Skeletal muscle satellite cell (primary cell): ENCODE measurements at regions not wholly inside any gene's neighbourhood (a gene's known extent, or its start where the extent isn't known, plus 50 kb on each side); places are given as distances from the start of the nearest gene placed in this dataset.

Source experiments
- H3K27me3 ChIP-seq: 2 replicates; pipeline ENCODE4 v1.7.0; 2013; ENCODE audit warnings: low read length; ENCODE audit not compliant: control insufficient read depth, insufficient read depth
- H3K36me3 ChIP-seq: 2 replicates; pipeline ENCODE4 v1.7.0; 2013; ENCODE audit warnings: mild to moderate bottlenecking, control low read depth, low read length; ENCODE audit not compliant: insufficient read depth
- H3K4me1 ChIP-seq: 2 replicates; pipeline ENCODE4 v1.7.0; 2013; ENCODE audit warnings: low read length; ENCODE audit not compliant: control insufficient read depth, insufficient read depth
- H3K4me2 ChIP-seq: 2 replicates; pipeline ENCODE4 v1.7.0; 2013; ENCODE audit warnings: mild to moderate bottlenecking, low read length
- H3K4me3 ChIP-seq: 2 replicates; pipeline ENCODE4 v1.7.0; 2013; ENCODE audit warnings: low read length
- H3K9ac ChIP-seq: 2 replicates; pipeline ENCODE4 v1.7.0; 2013; ENCODE audit warnings: mild to moderate bottlenecking, low read depth, low read length, moderate library complexity
- H3K9me3 ChIP-seq: replicated peaks from 2 replicates; pipeline ENCODE4 v1.7.0; 2013; ENCODE audit warnings: mild to moderate bottlenecking, control low read depth, low read length

- Histone ChIP-seq H3K27me3 (no peaks in the 10 kb centered on the region), H3K4me1 (no peaks in the 10 kb centered on the region), H3K9me3 (no peaks in the 10 kb centered on the region), H3K4me2 (no peak overlapping the region), H3K9ac (no peak overlapping the region), H3K36me3 (no peaks in the 10 kb centered on the region), H3K4me3 (no peak overlapping the region)
These were observed 195.8 kb upstream of the RBMS1 start for GRCh38 chr2:160689441-160689840.

GRCh38 chr2:160694221-160694620 is 200.6 kb upstream of the RBMS1 start:
- Histone ChIP-seq H3K27me3 (no peaks in the 10 kb centered on the region), H3K36me3 (no peaks in the 10 kb centered on the region), H3K4me1 (peaks cover 11% of the 10 kb centered on the region)

GRCh38 chr2:160694631-160695030 is 201.0 kb upstream of the RBMS1 start:
- Histone ChIP-seq H3K27me3 (no peaks in the 10 kb centered on the region), H3K36me3 (no peaks in the 10 kb centered on the region), H3K4me1 (peaks cover 13% of the 10 kb centered on the region), H3K9me3 (no peaks in the 10 kb centered on the region), H3K9ac (no peak overlapping the region), H3K4me3 (no peak overlapping the region), H3K4me2 (no peak overlapping the region)

More at GRCh38 chr2:160694221-160694620, 200.6 kb upstream of the RBMS1 start:
- Histone ChIP-seq H3K9ac (no peak overlapping the region), H3K4me3 (no peak overlapping the region), H3K4me2 (no peak overlapping the region), H3K9me3 (no peaks in the 10 kb centered on the region)

GRCh38 chr2:160695402-160696086 is 201.9 kb upstream of the RBMS1 start:
- H3K27me3 ChIP-seq, result no peaks in the 10 kb centered on the region
- H3K36me3 ChIP-seq, result no peaks in the 10 kb centered on the region
- no peak overlapping the region for H3K4me3 ChIP-seq
- H3K9me3 ChIP-seq, result no peaks in the 10 kb centered on the region
- H3K9ac ChIP-seq, result no peak overlapping the region
- H3K4me2 ChIP-seq, result peak overlapping the region; percentile 5
- peaks cover 20% of the 10 kb centered on the region for H3K4me1 ChIP-seq

GRCh38 chr2:160696087-160696452 is 202.5 kb upstream of the RBMS1 start:
- no peak overlapping the region for H3K9ac ChIP-seq
- no peaks in the 10 kb centered on the region for H3K36me3 ChIP-seq
- peaks cover 20% of the 10 kb centered on the region for H3K4me1 ChIP-seq
- no peaks in the 10 kb centered on the region for H3K9me3 ChIP-seq
- H3K27me3 ChIP-seq, result no peaks in the 10 kb centered on the region
- H3K4me3 ChIP-seq, result no peak overlapping the region
- peak overlapping the region; percentile 5 for H3K4me2 ChIP-seq

GRCh38 chr2:160697817-160698216 is 204.2 kb upstream of the RBMS1 start:
- H3K4me2 ChIP-seq, result no peak overlapping the region

GRCh38 chr2:160700021-160700814 is 206.6 kb upstream of the RBMS1 start:
- Histone ChIP-seq H3K4me2 (no peak overlapping the region), H3K36me3 (no peaks in the 10 kb centered on the region), H3K9me3 (no peaks in the 10 kb centered on the region), H3K4me3 (no peak overlapping the region), H3K4me1 (peaks cover 19% of the 10 kb centered on the region), H3K27me3 (no peaks in the 10 kb centered on the region), H3K9ac (no peak overlapping the region)

More at GRCh38 chr2:160697817-160698216, 204.2 kb upstream of the RBMS1 start:
- H3K36me3 ChIP-seq, result no peaks in the 10 kb centered on the region
- H3K9me3 ChIP-seq, result no peaks in the 10 kb centered on the region
- no peaks in the 10 kb centered on the region for H3K27me3 ChIP-seq
- H3K9ac ChIP-seq, result no peak overlapping the region
- peaks cover 20% of the 10 kb centered on the region for H3K4me1 ChIP-seq
- no peak overlapping the region for H3K4me3 ChIP-seq

GRCh38 chr2:160701822-160702221 is 208.2 kb upstream of the RBMS1 start:
- H3K36me3 ChIP-seq, result no peaks in the 10 kb centered on the region
- no peaks in the 10 kb centered on the region for H3K9me3 ChIP-seq
- no peak overlapping the region for H3K9ac ChIP-seq
- no peak overlapping the region for H3K4me3 ChIP-seq
- H3K4me2 ChIP-seq, result no peak overlapping the region
- H3K4me1 ChIP-seq, result peaks cover 9% of the 10 kb centered on the region
- no peaks in the 10 kb centered on the region for H3K27me3 ChIP-seq

- Histone ChIP-seq H3K4me1 (peaks cover 9% of the 10 kb centered on the region), H3K36me3 (no peaks in the 10 kb centered on the region), H3K9me3 (peaks cover 3% of the 10 kb centered on the region), H3K9ac (no peak overlapping the region), H3K27me3 (no peaks in the 10 kb centered on the region), H3K4me3 (no peak overlapping the region), H3K4me2 (no peak overlapping the region)
These were observed 209.1 kb upstream of the RBMS1 start for GRCh38 chr2:160702754-160703153.

GRCh38 chr2:160703648-160704585 is 210.3 kb upstream of the RBMS1 start:
- Histone ChIP-seq H3K9ac (no peak overlapping the region), H3K4me2 (no peak overlapping the region), H3K36me3 (no peaks in the 10 kb centered on the region), H3K27me3 (no peaks in the 10 kb centered on the region), H3K4me3 (no peak overlapping the region), H3K4me1 (peaks cover 9% of the 10 kb centered on the region), H3K9me3 (peaks cover 5% of the 10 kb centered on the region)

GRCh38 chr2:160715428-160715827 is 221.8 kb upstream of the RBMS1 start:
- Histone ChIP-seq H3K36me3 (no peaks in the 10 kb centered on the region), H3K4me3 (no peak overlapping the region), H3K9ac (no peak overlapping the region), H3K4me1 (peaks cover 7% of the 10 kb centered on the region), H3K4me2 (no peak overlapping the region), H3K9me3 (no peaks in the 10 kb centered on the region), H3K27me3 (no peaks in the 10 kb centered on the region)
